HepG2 (cell line): ENCODE measurements at regions not wholly inside any gene's neighbourhood (a gene's known extent, or its start where the extent isn't known, plus 50 kb on each side); places are given as distances from the start of the nearest gene placed in this dataset.

Experiments used
- ATAC-seq: fragments of 200-7000 bp; cut with Tn5 transposase; 3 replicates; pipeline ENCODE4 v1.9.1; 2020; ENCODE audit warnings: mild to moderate bottlenecking, moderate library complexity
- BruUV-seq: library from RNA; stranded (reverse); fragments of 400-500 nt; replicated peaks from 2 replicates; lab custom pipeline; 2021; lab: Mats Ljungman, UMichigan
- CTCF ChIA-PET: fragments of 300-600 bp; formaldehyde crosslinking; extraction: SDS; loops from one replicate; lab custom pipeline; 2021; ENCODE audit warnings: low total read pairs, inconsistent platforms, low intra/inter-chr PET ratio; lab: Yijun Ruan, JAX
- POLR2A ChIA-PET: fragments of 350-600 bp; sonication (Branson Sonifier 250); formaldehyde crosslinking; loops from one replicate; lab custom pipeline; 2020; ENCODE audit warnings: antibody characterized with exemption, inconsistent platforms; lab: Yijun Ruan, JAX
- DNase-seq: peaks from one replicate; pipeline ENCODE4 v3.0.0-alpha.2; 2015; ENCODE audit warnings: low spot score
- FAIRE-seq: peaks from 3 replicates; lab custom pipeline; 2011; peaks lifted over from hg19 to GRCh38; lab: Jason Lieb, UNC
- H2AFZ ChIP-seq: one replicate; pipeline ENCODE4 v1.6.1; 2011; ENCODE audit warnings: low read length, inconsistent platforms
- H3K27ac ChIP-seq: fragments of 300-600 bp; 3 replicates; pipeline ENCODE4 v1.8.0; 2011; ENCODE audit warnings: mixed run types, mild to moderate bottlenecking, mixed read lengths, low read length, inconsistent platforms; ENCODE audit not compliant: insufficient read depth; ENCODE audit errors: extremely low read length
- H3K27me3 ChIP-seq, 2 experiments: fragments of 200-600 bp in 1 of 2; 2 replicates in 1 of 2; 3 replicates in 1 of 2; pipeline versions ENCODE4 v1.6.0 to v1.8.0; 2011; ENCODE audit warnings: low read length in 2 of 2, mild to moderate bottlenecking in 2 of 2, moderate library complexity in 2 of 2, inconsistent platforms in 1 of 2; ENCODE audit not compliant: insufficient read depth in 2 of 2, control insufficient read depth in 1 of 2
- H3K36me3 ChIP-seq, 2 experiments: fragments of 200-600 bp in 1 of 2; replicated peaks in 1 of 2; 2 replicates in 1 of 2; 3 replicates in 1 of 2; pipeline versions ENCODE4 v1.5.1 to v1.8.0; 2011; ENCODE audit warnings: low read length in 2 of 2, inconsistent platforms in 1 of 2; ENCODE audit not compliant: insufficient read depth in 2 of 2, control insufficient read depth in 1 of 2
- H3K4me1 ChIP-seq: 2 replicates; pipeline ENCODE4 v1.5.1; 2012; ENCODE audit warnings: low read length, inconsistent platforms; ENCODE audit not compliant: insufficient read depth
- H3K4me2 ChIP-seq: 2 replicates; pipeline ENCODE4 v1.6.0; 2011; ENCODE audit warnings: low read depth, low read length, inconsistent platforms
- H3K4me3 ChIP-seq, 3 experiments: fragments of 200-600 bp in 1 of 3; sonication (generic), shearing (Covaris generic) in 1 of 3; replicated peaks in 1 of 3; 2 replicates each; pipeline ENCODE4 v1.5.1; 2011 to 2016; ENCODE audit warnings: low read length in 3 of 3, inconsistent platforms in 2 of 3, low read depth in 2 of 3, mild to moderate bottlenecking in 2 of 3, control low read depth in 1 of 3, mixed read lengths in 1 of 3; ENCODE audit not compliant: insufficient read depth in 1 of 3
- H3K79me2 ChIP-seq: one replicate; pipeline ENCODE4 v1.6.1; 2011; ENCODE audit warnings: low read length, inconsistent platforms; ENCODE audit not compliant: insufficient read depth
- H3K9ac ChIP-seq: 2 replicates; pipeline ENCODE4 v1.6.0; 2011; ENCODE audit warnings: mild to moderate bottlenecking, low read depth, low read length, inconsistent platforms; ENCODE audit not compliant: insufficient read depth
- H3K9me3 ChIP-seq: 2 replicates; pipeline ENCODE4 v1.5.1; 2012; ENCODE audit warnings: mild to moderate bottlenecking, low read length
- H4K20me1 ChIP-seq: 2 replicates; pipeline ENCODE4 v1.6.0; 2011; ENCODE audit warnings: inconsistent platforms, mild to moderate bottlenecking, low read length, moderate library complexity; ENCODE audit not compliant: insufficient read depth
- ARNT ChIP-seq: fragments of 450-650 bp; IDR thresholded peaks from 2 replicates; pipeline ENCODE4 v1.6.1; 2017
- MED8 ChIP-seq: sonication (generic); formaldehyde crosslinking; IDR thresholded peaks from 2 replicates; pipeline ENCODE4 v1.8.1; 2023; ENCODE audit warnings: mild to moderate bottlenecking, missing genetic modification reagents; ENCODE audit not compliant: insufficient replicate concordance
- NONO ChIP-seq, 2 experiments: fragments of 450-650 bp in 1 of 2; sonication (generic) in 1 of 2; formaldehyde crosslinking in 1 of 2; IDR thresholded peaks in 1 of 2; conservative IDR thresholded peaks in 1 of 2; 2 replicates each; pipeline versions ENCODE4 v1.6.1 to v1.8.0; 2017 to 2022; ENCODE audit warnings: mild to moderate bottlenecking in 1 of 2, missing genetic modification reagents in 1 of 2, moderate library complexity in 1 of 2
- PCBP2 ChIP-seq: fragments of 200-400 bp; formaldehyde crosslinking; optimal IDR thresholded peaks from 2 replicates; pipeline ENCODE3; 2018; ENCODE audit warnings: low read length, low read depth; ENCODE audit not compliant: poor library complexity, severe bottlenecking
- YEATS2 ChIP-seq: sonication (generic); formaldehyde crosslinking; IDR thresholded peaks from 2 replicates; pipeline ENCODE4 v1.4.0; 2020; ENCODE audit warnings: missing genetic modification reagents, borderline replicate concordance
- ZBTB20 ChIP-seq: sonication (generic); formaldehyde crosslinking; IDR thresholded peaks from 2 replicates; pipeline ENCODE4 v1.8.1; 2023; ENCODE audit warnings: missing genetic modification reagents, low read depth, mild to moderate bottlenecking, borderline replicate concordance
- ZFP82 ChIP-seq: sonication (generic); formaldehyde crosslinking; IDR thresholded peaks from 2 replicates; pipeline ENCODE4 v1.5.1; 2020; ENCODE audit warnings: mild to moderate bottlenecking, missing genetic modification reagents, borderline replicate concordance
- ZNF138 ChIP-seq: sonication (generic); formaldehyde crosslinking; IDR thresholded peaks from 2 replicates; pipeline ENCODE4 v1.5.0; 2020; ENCODE audit warnings: mild to moderate bottlenecking, low read depth, missing genetic modification reagents
- ZNF20 ChIP-seq: sonication (generic); formaldehyde crosslinking; IDR thresholded peaks from 2 replicates; pipeline ENCODE4 v1.4.0; 2020; ENCODE audit warnings: mild to moderate bottlenecking, moderate library complexity, missing genetic modification reagents
- ZNF670 ChIP-seq: sonication (generic); formaldehyde crosslinking; IDR thresholded peaks from 2 replicates; pipeline ENCODE4 v1.8.0; 2022; ENCODE audit warnings: mild to moderate bottlenecking, missing genetic modification reagents, borderline replicate concordance
- ZNF678 ChIP-seq: sonication (generic); formaldehyde crosslinking; IDR thresholded peaks from 2 replicates; pipeline ENCODE4 v1.4.0; 2020; ENCODE audit warnings: mild to moderate bottlenecking, missing genetic modification reagents
- WGBS: methylation state at CpG from one replicate; pipeline ENCODE4 v1.1.6; 2017; ENCODE audit warnings: low lambda C conversion rate; 5-methylcytosine and 5-hydroxymethylcytosine counted together
- in situ Hi-C: cut with HindIII; loops from 2 replicates; pipeline ENCODE4 v1.10.0; 2017; ENCODE audit warnings: low pct_unique_long_range_greater_than_20kb; ENCODE audit not compliant: extremely low pct_ligation_motif_present
- intact Hi-C: fragments of 100-400 bp; cut with micrococcal nuclease; formaldehyde crosslinking; loops from one replicate; pipeline ENCODE4 v1.10.0; 2022; ENCODE audit not compliant: unreplicated experiment
- TF ChIP-seq, protein P1 (sequence below): sonication (generic); formaldehyde crosslinking; IDR thresholded peaks from 2 replicates; pipeline ENCODE4 v1.4.0; 2020; ENCODE audit warnings: missing genetic modification reagents, borderline replicate concordance
- TF ChIP-seq, protein P2 (sequence below): IDR thresholded peaks from 2 replicates; pipeline ENCODE4 v1.6.1; 2016; ENCODE audit warnings: low read depth, control low read depth
- TF ChIP-seq, protein P3 (sequence below): sonication (generic); formaldehyde crosslinking; IDR thresholded peaks from 2 replicates; pipeline ENCODE4 v1.4.0; 2020; ENCODE audit warnings: missing genetic modification reagents, borderline replicate concordance

DNA sequence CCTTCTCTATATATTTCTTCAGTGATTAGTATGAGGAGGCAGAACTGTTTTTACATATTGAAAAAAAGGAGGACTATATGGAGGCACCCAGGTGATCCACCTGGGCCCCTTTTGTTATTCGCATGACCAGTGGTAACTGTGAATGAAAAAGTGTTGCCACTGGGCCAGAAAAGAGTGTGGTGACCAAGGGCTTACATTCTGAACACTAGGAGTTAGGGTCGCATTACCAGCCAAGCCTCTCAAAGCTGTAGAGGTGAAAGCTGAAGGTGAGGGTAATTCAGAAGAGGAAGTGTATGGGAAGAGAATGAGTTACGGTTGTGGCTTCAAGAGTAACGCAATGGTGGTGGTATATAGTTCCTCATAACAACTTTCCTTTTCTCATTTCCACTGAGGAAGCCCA lies 487.6 kb downstream of the TMEM182 start (continued):
- TF ChIP-seq, protein P1, sequence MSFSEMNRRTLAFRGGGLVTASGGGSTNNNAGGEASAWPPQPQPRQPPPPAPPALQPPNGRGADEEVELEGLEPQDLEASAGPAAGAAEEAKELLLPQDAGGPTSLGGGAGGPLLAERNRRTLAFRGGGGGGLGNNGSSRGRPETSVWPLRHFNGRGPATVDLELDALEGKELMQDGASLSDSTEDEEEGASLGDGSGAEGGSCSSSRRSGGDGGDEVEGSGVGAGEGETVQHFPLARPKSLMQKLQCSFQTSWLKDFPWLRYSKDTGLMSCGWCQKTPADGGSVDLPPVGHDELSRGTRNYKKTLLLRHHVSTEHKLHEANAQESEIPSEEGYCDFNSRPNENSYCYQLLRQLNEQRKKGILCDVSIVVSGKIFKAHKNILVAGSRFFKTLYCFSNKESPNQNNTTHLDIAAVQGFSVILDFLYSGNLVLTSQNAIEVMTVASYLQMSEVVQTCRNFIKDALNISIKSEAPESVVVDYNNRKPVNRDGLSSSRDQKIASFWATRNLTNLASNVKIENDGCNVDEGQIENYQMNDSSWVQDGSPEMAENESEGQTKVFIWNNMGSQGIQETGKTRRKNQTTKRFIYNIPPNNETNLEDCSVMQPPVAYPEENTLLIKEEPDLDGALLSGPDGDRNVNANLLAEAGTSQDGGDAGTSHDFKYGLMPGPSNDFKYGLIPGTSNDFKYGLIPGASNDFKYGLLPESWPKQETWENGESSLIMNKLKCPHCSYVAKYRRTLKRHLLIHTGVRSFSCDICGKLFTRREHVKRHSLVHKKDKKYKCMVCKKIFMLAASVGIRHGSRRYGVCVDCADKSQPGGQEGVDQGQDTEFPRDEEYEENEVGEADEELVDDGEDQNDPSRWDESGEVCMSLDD (CRISPR knock-in tag): no peak
- TF ChIP-seq MED8 (CRISPR knock-in tag) (no peak), ZNF670 (CRISPR knock-in tag) (no peak), ZNF138 (CRISPR knock-in tag) (no peak)

DNA sequence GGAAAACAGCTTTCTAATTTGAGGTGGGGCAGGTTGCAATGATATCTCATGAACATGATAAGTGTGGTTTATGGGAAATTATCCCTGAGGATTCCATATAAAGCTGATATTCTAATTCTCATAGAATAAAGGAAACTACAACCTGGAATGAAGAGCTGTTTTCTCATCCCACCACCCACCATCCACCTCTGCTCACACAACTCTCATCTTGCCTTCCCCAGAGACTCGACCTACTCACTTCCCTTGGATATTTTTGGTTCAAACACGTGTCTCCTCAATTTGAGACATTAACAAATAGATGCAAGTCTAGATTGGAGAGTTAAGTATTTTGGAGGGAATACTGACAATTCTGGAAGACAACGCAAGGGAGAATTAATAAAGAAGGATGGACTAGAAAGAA lies 490.9 kb downstream of the TMEM182 start:
- no TSS peak for BruUV-seq
- no peak overlapping the region for H2AFZ ChIP-seq
- no peak overlapping the region for H3K4me2 ChIP-seq
- H3K79me2 ChIP-seq: no peaks in the 10 kb centered on the region
- no peaks in the 10 kb centered on the region for H4K20me1 ChIP-seq
- no peak overlapping the region for H3K4me3 ChIP-seq
- ChIA-PET CTCF (no interaction called here), POLR2A (no interaction called here)
- DNase-seq: no peak
- H3K27ac ChIP-seq: no peak overlapping the region
- ATAC-seq: no peak
- 16% methylated on average over 3 of the region's 3 CpGs for WGBS
- TF ChIP-seq ZBTB20 (CRISPR knock-in tag) (no peak), YEATS2 (CRISPR knock-in tag) (no peak), ZNF678 (CRISPR knock-in tag) (no peak), PCBP2 (no peak), ZFP82 (CRISPR knock-in tag) (no peak), ZNF20 (no peak), ARNT (no peak), NONO (IDR thresholded peaks at IDR 0.05) (no peak), NONO (CRISPR knock-in tag; conservative IDR thresholded peaks at IDR 0.05) (no peak)
- TF ChIP-seq, protein P2, sequence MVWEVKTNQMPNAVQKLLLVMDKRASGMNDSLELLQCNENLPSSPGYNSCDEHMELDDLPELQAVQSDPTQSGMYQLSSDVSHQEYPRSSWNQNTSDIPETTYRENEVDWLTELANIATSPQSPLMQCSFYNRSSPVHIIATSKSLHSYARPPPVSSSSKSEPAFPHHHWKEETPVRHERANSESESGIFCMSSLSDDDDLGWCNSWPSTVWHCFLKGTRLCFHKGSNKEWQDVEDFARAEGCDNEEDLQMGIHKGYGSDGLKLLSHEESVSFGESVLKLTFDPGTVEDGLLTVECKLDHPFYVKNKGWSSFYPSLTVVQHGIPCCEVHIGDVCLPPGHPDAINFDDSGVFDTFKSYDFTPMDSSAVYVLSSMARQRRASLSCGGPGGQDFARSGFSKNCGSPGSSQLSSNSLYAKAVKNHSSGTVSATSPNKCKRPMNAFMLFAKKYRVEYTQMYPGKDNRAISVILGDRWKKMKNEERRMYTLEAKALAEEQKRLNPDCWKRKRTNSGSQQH (CRISPR knock-in tag): no peak
- TF ChIP-seq, protein P3, sequence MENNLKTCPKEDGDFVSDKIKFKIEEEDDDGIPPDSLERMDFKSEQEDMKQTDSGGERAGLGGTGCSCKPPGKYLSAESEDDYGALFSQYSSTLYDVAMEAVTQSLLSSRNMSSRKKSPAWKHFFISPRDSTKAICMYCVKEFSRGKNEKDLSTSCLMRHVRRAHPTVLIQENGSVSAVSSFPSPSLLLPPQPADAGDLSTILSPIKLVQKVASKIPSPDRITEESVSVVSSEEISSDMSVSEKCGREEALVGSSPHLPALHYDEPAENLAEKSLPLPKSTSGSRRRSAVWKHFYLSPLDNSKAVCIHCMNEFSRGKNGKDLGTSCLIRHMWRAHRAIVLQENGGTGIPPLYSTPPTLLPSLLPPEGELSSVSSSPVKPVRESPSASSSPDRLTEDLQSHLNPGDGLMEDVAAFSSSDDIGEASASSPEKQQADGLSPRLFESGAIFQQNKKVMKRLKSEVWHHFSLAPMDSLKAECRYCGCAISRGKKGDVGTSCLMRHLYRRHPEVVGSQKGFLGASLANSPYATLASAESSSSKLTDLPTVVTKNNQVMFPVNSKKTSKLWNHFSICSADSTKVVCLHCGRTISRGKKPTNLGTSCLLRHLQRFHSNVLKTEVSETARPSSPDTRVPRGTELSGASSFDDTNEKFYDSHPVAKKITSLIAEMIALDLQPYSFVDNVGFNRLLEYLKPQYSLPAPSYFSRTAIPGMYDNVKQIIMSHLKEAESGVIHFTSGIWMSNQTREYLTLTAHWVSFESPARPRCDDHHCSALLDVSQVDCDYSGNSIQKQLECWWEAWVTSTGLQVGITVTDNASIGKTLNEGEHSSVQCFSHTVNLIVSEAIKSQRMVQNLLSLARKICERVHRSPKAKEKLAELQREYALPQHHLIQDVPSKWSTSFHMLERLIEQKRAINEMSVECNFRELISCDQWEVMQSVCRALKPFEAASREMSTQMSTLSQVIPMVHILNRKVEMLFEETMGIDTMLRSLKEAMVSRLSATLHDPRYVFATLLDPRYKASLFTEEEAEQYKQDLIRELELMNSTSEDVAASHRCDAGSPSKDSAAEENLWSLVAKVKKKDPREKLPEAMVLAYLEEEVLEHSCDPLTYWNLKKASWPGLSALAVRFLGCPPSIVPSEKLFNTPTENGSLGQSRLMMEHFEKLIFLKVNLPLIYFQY: no peak
- no peaks in the 10 kb centered on the region for H3K27me3 ChIP-seq
- no peak for FAIRE-seq
- intact Hi-C loops: no loop called here
- no peaks in the 10 kb centered on the region for H3K9me3 ChIP-seq
- H3K9ac ChIP-seq: no peak overlapping the region
- H3K36me3 ChIP-seq: no peaks in the 10 kb centered on the region
- H3K4me1 ChIP-seq: no peaks in the 10 kb centered on the region
- in situ Hi-C loops: no loop called here
